Nephron (organoid): ENCODE measurements at regions not wholly inside any gene's neighbourhood (a gene's known extent, or its start where the extent isn't known, plus 50 kb on each side); places are given as distances from the start of the nearest gene placed in this dataset.

Experiments
- H3K27ac Mint-ChIP-seq, 3 experiments: 2 replicates each; pipeline ENCODE4 v1.8.0; 2020; ENCODE audit warnings: mixed read lengths in 3 of 3, mild to moderate bottlenecking in 2 of 3, moderate library complexity in 1 of 3
- H3K27me3 Mint-ChIP-seq: 2 replicates; pipeline ENCODE4 v1.8.0; 2021; ENCODE audit warnings: low read depth, mild to moderate bottlenecking, moderate library complexity, mixed read lengths
- H3K36me3 Mint-ChIP-seq: 2 replicates; pipeline ENCODE4 v1.8.0; 2020; ENCODE audit warnings: low read depth, mixed read lengths
- H3K4me1 Mint-ChIP-seq: 2 replicates; pipeline ENCODE4 v1.8.0; 2020; ENCODE audit warnings: mixed read lengths
- H3K4me3 Mint-ChIP-seq, 3 experiments: 2 replicates each; pipeline ENCODE4 v1.8.0; 2020; ENCODE audit warnings: mild to moderate bottlenecking in 3 of 3, mixed read lengths in 3 of 3, moderate library complexity in 2 of 3
- H3K9me3 Mint-ChIP-seq: 2 replicates; pipeline ENCODE4 v1.8.0; 2020; ENCODE audit warnings: mixed read lengths
- CTCF ChIP-seq, 3 experiments: fragments of 200-600 bp; sonication (generic); IDR thresholded peaks; one replicate each; pipeline ENCODE4 v1.5.0; 2021; ENCODE audit warnings: antibody characterized with exemption in 3 of 3; ENCODE audit not compliant: unreplicated experiment in 3 of 3

GRCh38 chr14:56044196-56044595 lies 74.0 kb upstream of the PELI2 start:
- Mint-ChIP-seq H3K36me3 (no peaks in the 10 kb centered on the region), H3K9me3 (no peaks in the 10 kb centered on the region), H3K27me3 (no peaks in the 10 kb centered on the region), H3K4me1 (no peaks in the 10 kb centered on the region), H3K4me3 (no peak overlapping the region), H3K27ac (no peak overlapping the region)
- no peak for TF ChIP-seq CTCF (IDR thresholded peaks at IDR 0.05; ENCODE audit: unreplicated experiment in 3 of 3)

GRCh38 chr14:56046546-56046945 lies 71.7 kb upstream of the PELI2 start:
- no peak for TF ChIP-seq CTCF (IDR thresholded peaks at IDR 0.05; ENCODE audit: unreplicated experiment in 3 of 3)
- H3K36me3 Mint-ChIP-seq = no peaks in the 10 kb centered on the region
- no peak overlapping the region for H3K4me3 Mint-ChIP-seq

GRCh38 chr14:56046996-56047395 lies 71.2 kb upstream of the PELI2 start:
- Mint-ChIP-seq H3K4me3 (no peak overlapping the region), H3K9me3 (no peaks in the 10 kb centered on the region), H3K4me1 (no peaks in the 10 kb centered on the region), H3K27ac (no peak overlapping the region), H3K36me3 (no peaks in the 10 kb centered on the region), H3K27me3 (no peaks in the 10 kb centered on the region)
- TF ChIP-seq CTCF (IDR thresholded peaks at IDR 0.05; ENCODE audit: unreplicated experiment in 3 of 3) = no peak

More at GRCh38 chr14:56046546-56046945, 71.7 kb upstream of the PELI2 start:
- H3K4me1 Mint-ChIP-seq = no peaks in the 10 kb centered on the region
- H3K27ac Mint-ChIP-seq = no peak overlapping the region
- H3K27me3 Mint-ChIP-seq = no peaks in the 10 kb centered on the region
- no peaks in the 10 kb centered on the region for H3K9me3 Mint-ChIP-seq

GRCh38 chr14:56049536-56049935 lies 68.7 kb upstream of the PELI2 start:
- H3K4me1 Mint-ChIP-seq = no peaks in the 10 kb centered on the region
- peaks cover 10% of the 10 kb centered on the region for H3K27me3 Mint-ChIP-seq
- H3K36me3 Mint-ChIP-seq = no peaks in the 10 kb centered on the region
- no peak overlapping the region for H3K4me3 Mint-ChIP-seq
- no peak for TF ChIP-seq CTCF (IDR thresholded peaks at IDR 0.05; ENCODE audit: unreplicated experiment in 3 of 3)
- H3K27ac Mint-ChIP-seq = no peak overlapping the region
- no peaks in the 10 kb centered on the region for H3K9me3 Mint-ChIP-seq

GRCh38 chr14:56055511-56055910 lies 62.7 kb upstream of the PELI2 start:
- H3K27ac Mint-ChIP-seq = no peak overlapping the region
- peaks cover 15% of the 10 kb centered on the region for H3K27me3 Mint-ChIP-seq
- no peak for TF ChIP-seq CTCF (IDR thresholded peaks at IDR 0.05; ENCODE audit: unreplicated experiment in 3 of 3)
- no peak overlapping the region for H3K4me3 Mint-ChIP-seq
- no peaks in the 10 kb centered on the region for H3K36me3 Mint-ChIP-seq
- H3K4me1 Mint-ChIP-seq = peaks cover 8% of the 10 kb centered on the region
- no peaks in the 10 kb centered on the region for H3K9me3 Mint-ChIP-seq

GRCh38 chr14:56056031-56056430 lies 62.2 kb upstream of the PELI2 start:
- Mint-ChIP-seq H3K36me3 (no peaks in the 10 kb centered on the region), H3K27ac (no peak overlapping the region), H3K27me3 (peaks cover 19% of the 10 kb centered on the region), H3K9me3 (no peaks in the 10 kb centered on the region), H3K4me1 (peaks cover 8% of the 10 kb centered on the region), H3K4me3 (no peak overlapping the region)
- TF ChIP-seq CTCF (IDR thresholded peaks at IDR 0.05; ENCODE audit: unreplicated experiment in 3 of 3) = no peak
